MM.1S (cell line): ENCODE measurements at regions not wholly inside any gene's neighbourhood (a gene's known extent, or its start where the extent isn't known, plus 50 kb on each side); places are given as distances from the start of the nearest gene placed in this dataset.
"Not testable (repeated sequence)": the region's sequence is repeated elsewhere in the genome, so short reads cannot be mapped to it uniquely, and the experiment has no call there.

Experiments
- DNase-seq: peaks from one replicate; pipeline ENCODE4 v3.0.0-alpha.2; 2015
- H2AFZ ChIP-seq: fragments of 300-600 bp; sonication (generic); 2 replicates; pipeline ENCODE4 v1.6.0; 2016; ENCODE audit warnings: antibody characterized with exemption, low read length
- H3F3A ChIP-seq: fragments of 300-600 bp; sonication (generic); 2 replicates; pipeline ENCODE4 v1.6.1; 2016; ENCODE audit warnings: mild to moderate bottlenecking, antibody characterized with exemption, low read length, moderate library complexity, mixed read lengths; ENCODE audit not compliant: insufficient read depth
- H3K27ac ChIP-seq: fragments of 300-600 bp; sonication (generic); 2 replicates; pipeline ENCODE4 v1.5.1; 2016; ENCODE audit warnings: mild to moderate bottlenecking, low read length
- H3K27me3 ChIP-seq: fragments of 300-600 bp; sonication (generic); replicated peaks from 2 replicates; pipeline ENCODE4 v1.6.0; 2016; ENCODE audit warnings: low read length; ENCODE audit not compliant: insufficient read depth
- H3K36me3 ChIP-seq: fragments of 300-600 bp; sonication (generic); replicated peaks from 2 replicates; pipeline ENCODE4 v1.6.1; 2016; ENCODE audit warnings: mild to moderate bottlenecking, low read length, mixed read lengths; ENCODE audit not compliant: insufficient read depth
- H3K4me1 ChIP-seq: fragments of 300-600 bp; sonication (generic); 2 replicates; pipeline ENCODE4 v1.6.1; 2016; ENCODE audit warnings: low read length, mixed read lengths
- H3K4me2 ChIP-seq: fragments of 300-600 bp; sonication (generic); 2 replicates; pipeline ENCODE4 v1.6.0; 2016; ENCODE audit warnings: low read depth, low read length
- H3K4me3 ChIP-seq: fragments of 300-600 bp; sonication (generic); 2 replicates; pipeline ENCODE4 v1.5.1; 2016; ENCODE audit warnings: low read length, mixed read lengths
- H3K79me2 ChIP-seq: fragments of 300-600 bp; sonication (generic); 2 replicates; pipeline ENCODE4 v1.6.1; 2016; ENCODE audit warnings: mixed run types, low read length, mixed read lengths
- H3K9ac ChIP-seq: fragments of 300-600 bp; sonication (generic); 2 replicates; pipeline ENCODE4 v1.6.1; 2016; ENCODE audit warnings: low read length, mixed read lengths
- H3K9me2 ChIP-seq: fragments of 300-600 bp; sonication (generic); replicated peaks from 2 replicates; pipeline ENCODE4 v1.6.1; 2016; ENCODE audit warnings: mild to moderate bottlenecking, low read length, mixed read lengths; ENCODE audit not compliant: insufficient read depth
- H3K9me3 ChIP-seq: fragments of 300-600 bp; sonication (generic); replicated peaks from 2 replicates; pipeline ENCODE4 v1.6.1; 2016; ENCODE audit warnings: mild to moderate bottlenecking, low read length, mixed read lengths; ENCODE audit not compliant: insufficient read depth
- H4K20me1 ChIP-seq: fragments of 300-600 bp; sonication (generic); 2 replicates; pipeline ENCODE4 v1.6.1; 2016; ENCODE audit warnings: mild to moderate bottlenecking, low read length, moderate library complexity, mixed read lengths; ENCODE audit not compliant: insufficient read depth
- EZH2 ChIP-seq: fragments of 300-600 bp; sonication (generic); optimal IDR thresholded peaks from 2 replicates; pipeline ENCODE3; 2017; ENCODE audit warnings: low read depth, mild to moderate bottlenecking, antibody characterized with exemption, low read length, mixed read lengths
- EZH2phosphoT487 ChIP-seq: fragments of 300-600 bp; sonication (generic); IDR thresholded peaks from 2 replicates; pipeline ENCODE4 v1.6.1; 2018; ENCODE audit warnings: antibody characterized with exemption, low read length
- TF ChIP-seq, protein P1 (sequence below): fragments of 300-600 bp; sonication (generic); IDR thresholded peaks from 2 replicates; pipeline ENCODE4 v1.5.1; 2016; ENCODE audit warnings: antibody characterized with exemption, low read length, mixed read lengths

DNA sequence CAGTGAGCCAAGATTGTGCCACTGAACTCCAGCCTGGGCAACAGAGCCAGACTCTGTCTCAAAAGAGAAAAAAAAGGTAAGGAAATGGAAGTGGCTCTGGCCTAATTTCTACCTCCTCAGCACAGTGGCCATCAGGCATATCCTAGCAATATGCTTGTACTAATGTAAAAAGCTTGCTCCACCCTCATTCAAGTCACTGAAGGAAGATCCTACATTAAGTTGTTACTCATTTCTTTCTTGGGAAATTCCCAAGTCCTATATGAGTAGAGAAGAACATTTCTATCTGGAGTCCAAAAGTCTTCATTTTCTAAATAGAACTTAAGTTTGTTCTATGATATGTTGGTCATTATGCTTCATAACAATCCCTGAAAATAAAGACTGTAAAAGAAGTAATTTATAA is 67.3 kb upstream of the HOXC13 start:
- Histone ChIP-seq H3K27ac (no peak overlapping the region), H3K27me3 (peaks cover 67% of the 10 kb centered on the region), H3K36me3 (no peaks in the 10 kb centered on the region), H2AFZ (no peak overlapping the region), H3K9me3 (no peaks in the 10 kb centered on the region), H3K4me1 (no peaks in the 10 kb centered on the region; the same call in 1 of the 2 replicates), H3K9me2 (no peaks in the 10 kb centered on the region), H3K4me3 (no peak overlapping the region), H4K20me1 (no peaks in the 10 kb centered on the region), H3K9ac (no peak overlapping the region), H3F3A (no peaks in the 10 kb centered on the region), H3K79me2 (no peaks in the 10 kb centered on the region), H3K4me2 (no peak overlapping the region)
- no peak for TF ChIP-seq EZH2phosphoT487
- no peak for TF ChIP-seq EZH2
- TF ChIP-seq, protein P1, sequence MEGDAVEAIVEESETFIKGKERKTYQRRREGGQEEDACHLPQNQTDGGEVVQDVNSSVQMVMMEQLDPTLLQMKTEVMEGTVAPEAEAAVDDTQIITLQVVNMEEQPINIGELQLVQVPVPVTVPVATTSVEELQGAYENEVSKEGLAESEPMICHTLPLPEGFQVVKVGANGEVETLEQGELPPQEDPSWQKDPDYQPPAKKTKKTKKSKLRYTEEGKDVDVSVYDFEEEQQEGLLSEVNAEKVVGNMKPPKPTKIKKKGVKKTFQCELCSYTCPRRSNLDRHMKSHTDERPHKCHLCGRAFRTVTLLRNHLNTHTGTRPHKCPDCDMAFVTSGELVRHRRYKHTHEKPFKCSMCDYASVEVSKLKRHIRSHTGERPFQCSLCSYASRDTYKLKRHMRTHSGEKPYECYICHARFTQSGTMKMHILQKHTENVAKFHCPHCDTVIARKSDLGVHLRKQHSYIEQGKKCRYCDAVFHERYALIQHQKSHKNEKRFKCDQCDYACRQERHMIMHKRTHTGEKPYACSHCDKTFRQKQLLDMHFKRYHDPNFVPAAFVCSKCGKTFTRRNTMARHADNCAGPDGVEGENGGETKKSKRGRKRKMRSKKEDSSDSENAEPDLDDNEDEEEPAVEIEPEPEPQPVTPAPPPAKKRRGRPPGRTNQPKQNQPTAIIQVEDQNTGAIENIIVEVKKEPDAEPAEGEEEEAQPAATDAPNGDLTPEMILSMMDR = no peak
- no peak for DNase-seq

DNA sequence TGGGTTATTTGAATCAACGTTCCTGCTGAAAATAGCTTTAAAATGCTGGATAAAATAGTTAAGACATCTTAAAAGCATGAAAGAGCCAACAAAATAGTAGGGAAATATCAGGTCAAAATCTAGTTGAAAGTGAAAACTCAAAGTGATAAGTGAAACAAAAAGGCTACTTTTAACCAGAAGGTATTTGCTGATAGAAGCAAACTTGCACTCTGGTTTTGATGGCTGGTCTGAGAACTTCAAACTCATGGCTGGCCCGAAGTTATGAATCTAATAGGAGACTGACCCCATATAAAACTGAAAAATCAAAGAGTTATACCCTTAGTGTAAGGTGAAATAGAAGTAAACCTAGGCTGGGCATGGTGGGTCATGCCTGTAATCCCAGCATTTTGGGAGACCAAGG is 66.3 kb upstream of the HOXC13 start:
- Histone ChIP-seq H3K9ac (no peak overlapping the region), H3F3A (no peaks in the 10 kb centered on the region), H3K9me3 (no peaks in the 10 kb centered on the region), H3K4me3 (no peak overlapping the region), H3K4me2 (no peak overlapping the region), H3K79me2 (no peaks in the 10 kb centered on the region), H3K36me3 (no peaks in the 10 kb centered on the region), H3K4me1 (no peaks in the 10 kb centered on the region; the same call in 1 of the 2 replicates), H3K27me3 (peaks cover 71% of the 10 kb centered on the region), H3K9me2 (no peaks in the 10 kb centered on the region), H2AFZ (no peak overlapping the region), H4K20me1 (no peaks in the 10 kb centered on the region), H3K27ac (no peak overlapping the region)
- TF ChIP-seq EZH2 (no peak), EZH2phosphoT487 (no peak)
- TF ChIP-seq, protein P1 = no peak
- peak; percentile 59 for DNase-seq

DNA sequence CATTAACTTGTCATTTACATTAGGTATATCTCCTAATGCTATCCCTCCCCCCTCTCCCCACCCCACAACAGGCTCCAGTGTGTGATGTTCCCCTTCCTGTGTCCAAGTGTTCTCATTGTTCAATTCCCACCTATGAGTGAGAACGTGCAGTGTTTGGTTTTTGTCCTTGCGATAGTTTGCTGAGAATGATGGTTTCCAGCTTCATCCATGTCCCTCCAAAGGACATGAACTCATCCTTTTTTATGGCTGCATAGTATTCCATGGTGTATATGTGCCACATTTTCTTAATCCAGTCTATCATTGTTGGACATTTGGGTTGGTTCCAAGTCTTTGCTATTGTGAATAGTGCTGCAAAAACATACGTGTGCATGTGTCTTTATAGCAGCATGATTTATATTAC is 60.7 kb upstream of the HOXC13 start:
- peaks cover 47% of the 10 kb centered on the region for H3K27me3 ChIP-seq
- DNase-seq, H3K4me3 ChIP-seq, H4K20me1 ChIP-seq, H3F3A ChIP-seq, H3K9me2 ChIP-seq, H3K9ac ChIP-seq, H2AFZ ChIP-seq, H3K4me1 ChIP-seq, H3K27ac ChIP-seq, H3K79me2 ChIP-seq, H3K9me3 ChIP-seq, H3K4me2 ChIP-seq, H3K36me3 ChIP-seq: not testable (repeated sequence)

DNA sequence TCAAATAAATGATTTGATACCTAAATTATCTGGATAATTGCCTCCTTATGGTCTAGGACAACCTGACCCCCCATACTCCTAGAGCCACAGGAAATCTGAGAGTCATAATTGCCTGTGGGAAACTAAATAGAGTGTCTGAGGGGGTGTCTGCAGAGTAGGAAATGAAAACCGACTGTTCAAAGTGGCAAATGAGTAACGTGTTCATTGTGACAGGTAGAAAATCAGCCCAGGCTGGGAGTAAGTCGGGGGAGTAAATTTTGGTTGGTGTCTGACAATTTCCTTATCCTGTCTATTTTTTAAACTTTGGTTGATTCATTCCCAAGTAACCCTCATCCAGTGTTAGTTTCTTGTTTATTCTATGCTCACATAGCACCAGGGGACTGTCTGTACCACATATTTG is 51.6 kb upstream of the HOXC13 start:
- Histone ChIP-seq H3K9ac (no peak overlapping the region), H3K36me3 (no peaks in the 10 kb centered on the region), H3K4me3 (no peak overlapping the region), H3K79me2 (no peaks in the 10 kb centered on the region), H3K27ac (no peak overlapping the region), H3K27me3 (peaks cover 53% of the 10 kb centered on the region), H2AFZ (no peak overlapping the region), H3K9me3 (no peaks in the 10 kb centered on the region), H3F3A (no peaks in the 10 kb centered on the region), H3K4me2 (no peak overlapping the region), H3K4me1 (no peaks in the 10 kb centered on the region), H3K9me2 (no peaks in the 10 kb centered on the region), H4K20me1 (no peaks in the 10 kb centered on the region)
- DNase-seq = no peak
- TF ChIP-seq, protein P1 = no peak
- TF ChIP-seq EZH2 (no peak), EZH2phosphoT487 (no peak)
